ENCODE measurements at regions not wholly inside any gene's neighbourhood (a gene's known extent, or its start where the extent isn't known, plus 50 kb on each side); places are given as distances from the start of the nearest gene placed in this dataset.

GRCh38 chr7:49325571-49325970, 401.2 kb downstream of the CDC14C start:
- no peak for DNase-seq (ENCODE audit: missing footprints)
- intact Hi-C loops (cut with DNase I) = no loop called here
- no peak for ATAC-seq

- no peak for ATAC-seq
Measured at GRCh38 chr7:49327155-49327554, 402.8 kb downstream of the CDC14C start.

DNA sequence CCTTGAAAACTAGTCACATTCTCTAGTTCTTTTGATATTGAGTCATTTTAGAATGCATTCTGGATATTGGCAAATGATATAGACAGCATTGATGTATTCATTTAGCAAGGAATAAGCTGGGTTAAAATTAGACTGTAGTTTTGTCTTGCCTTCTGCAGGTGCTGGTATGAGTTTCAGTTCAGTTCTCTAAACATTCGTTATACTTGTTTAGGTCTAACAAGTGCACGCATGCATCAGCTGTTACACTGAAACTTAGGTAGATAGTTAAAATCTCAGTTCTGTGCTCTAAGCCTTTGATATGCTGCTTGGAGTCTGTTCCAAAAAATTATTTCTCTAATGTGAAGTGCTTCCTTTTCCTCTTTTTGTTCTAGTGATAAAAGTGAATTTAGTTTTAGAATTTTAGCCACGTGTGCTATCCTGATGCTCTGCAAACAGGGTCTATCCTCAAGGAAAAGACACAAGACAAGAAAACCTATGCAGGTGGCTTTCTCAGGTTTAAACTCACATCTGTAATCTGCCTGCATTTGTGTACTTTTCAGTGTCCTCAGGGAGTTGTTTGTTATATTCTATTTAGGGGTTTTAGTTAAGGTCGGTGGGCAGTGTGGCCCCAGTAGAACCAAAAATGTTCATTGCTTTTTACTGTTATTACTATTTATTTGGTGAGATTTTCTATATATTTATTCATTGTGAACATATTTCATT, 409.0 kb downstream of the CDC14C start:
- ATAC-seq = no peak
- no peak for DNase-seq (ENCODE audit: missing footprints)
- intact Hi-C loops (cut with DNase I) = no loop called here

More at GRCh38 chr7:49327155-49327554, 402.8 kb downstream of the CDC14C start:
- intact Hi-C loops (cut with DNase I) = no loop called here
- DNase-seq (ENCODE audit: missing footprints) = no peak

DNA sequence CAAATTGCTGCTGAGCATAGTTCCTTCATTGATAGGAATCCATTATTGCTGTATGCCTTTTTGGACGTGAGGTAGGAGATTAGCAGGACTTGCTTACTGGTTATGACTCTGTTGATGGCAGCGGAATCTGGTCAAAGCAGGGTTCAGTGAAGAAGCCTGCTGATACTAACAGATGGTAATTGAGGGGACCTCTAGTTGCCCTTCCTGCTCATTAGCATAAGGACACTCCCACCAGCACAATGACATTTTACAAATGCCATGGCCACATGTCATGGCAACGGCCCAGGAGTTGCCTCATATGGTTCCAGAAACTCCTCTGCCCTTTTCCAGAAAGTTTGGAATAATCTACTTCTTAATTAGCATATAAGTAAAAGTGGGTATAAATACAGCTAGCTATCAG, 417.5 kb downstream of the CDC14C start:
- intact Hi-C loops (cut with DNase I) = no loop called here

GRCh38 chr7:49344556-49344955, 420.2 kb downstream of the CDC14C start:
- ATAC-seq (no peak), DNase-seq (ENCODE audit: missing footprints) (no peak)
- intact Hi-C loops (cut with DNase I) = no loop called here

More for the DNA sequence above, 417.5 kb downstream of the CDC14C start:
- DNase-seq (ENCODE audit: missing footprints) (no peak), ATAC-seq (peak; percentile 37)

GRCh38 chr7:49346195-49346899, 422.0 kb downstream of the CDC14C start:
- DNase-seq (ENCODE audit: missing footprints) = no peak

DNA sequence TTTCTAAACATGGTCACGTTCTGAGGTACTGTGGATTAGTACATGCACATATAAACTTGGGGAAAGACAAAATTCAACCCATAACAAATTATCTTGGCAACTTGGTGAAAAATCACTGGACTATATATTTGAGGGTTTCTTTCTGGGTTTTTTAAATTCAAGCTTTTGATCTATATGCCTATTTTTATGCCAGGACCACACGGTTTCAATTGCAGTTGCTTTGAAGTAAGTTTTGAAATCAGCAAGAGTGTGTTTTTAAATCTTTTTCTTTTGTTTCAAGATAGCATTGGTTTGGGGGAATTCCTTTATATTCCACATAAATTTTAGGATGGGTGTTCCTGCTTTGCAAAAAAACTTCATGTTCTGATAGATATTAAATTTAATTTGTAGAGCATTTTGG, 406.4 kb upstream of the VWC2 start:
- ATAC-seq (no peak), DNase-seq (ENCODE audit: missing footprints) (no peak)
- intact Hi-C loops (cut with DNase I) = no loop called here

More at GRCh38 chr7:49346195-49346899, 422.0 kb downstream of the CDC14C start:
- intact Hi-C loops (cut with DNase I) = no loop called here
- ATAC-seq = peak; percentile 86

DNA sequence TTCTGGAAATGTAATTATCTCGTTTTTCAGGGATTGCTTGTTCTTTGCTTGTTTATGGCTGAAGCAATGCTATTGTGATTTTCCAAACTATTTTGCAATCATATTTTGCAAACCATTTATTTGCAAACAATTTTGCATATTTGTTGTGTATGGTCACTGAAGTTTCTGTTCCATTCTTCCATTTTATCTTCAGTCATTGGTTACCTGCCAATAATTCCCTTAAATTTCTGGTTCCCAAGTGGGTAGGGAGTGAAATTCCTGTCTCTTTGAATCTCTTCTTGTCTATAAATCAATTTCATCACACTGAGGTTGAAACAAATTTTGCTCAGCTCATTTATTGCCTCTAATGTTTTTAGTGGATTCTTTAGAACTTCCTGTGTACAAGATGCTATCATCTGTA, 401.7 kb upstream of the VWC2 start:
- intact Hi-C loops (cut with DNase I) = no loop called here
- DNase-seq (ENCODE audit: missing footprints) (no peak), ATAC-seq (no peak)

- intact Hi-C loops (cut with DNase I) = no loop called here
Measured at GRCh38 chr7:49376817-49377375, 396.5 kb upstream of the VWC2 start.

DNA sequence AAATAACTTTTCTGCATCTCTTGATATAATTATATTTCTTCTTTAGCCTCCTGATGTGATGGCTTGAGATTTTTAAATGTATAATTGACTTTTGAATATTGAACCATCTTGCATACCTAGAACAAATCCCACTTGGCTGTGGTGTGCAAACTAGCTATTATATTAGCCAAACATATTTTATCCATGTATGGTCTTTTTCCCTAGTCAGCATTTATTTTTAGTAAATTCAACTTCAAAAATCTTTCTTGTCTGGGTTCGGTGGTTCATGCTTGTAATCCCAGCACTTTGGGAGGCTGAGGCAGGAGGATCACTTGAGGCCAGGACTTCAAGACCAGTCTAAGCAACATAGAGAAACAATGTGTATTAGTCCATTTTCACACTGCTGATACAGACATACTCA, 386.6 kb upstream of the VWC2 start:
- intact Hi-C loops (cut with DNase I) = no loop called here
- no peak for ATAC-seq
- no peak for DNase-seq (ENCODE audit: missing footprints)

More at GRCh38 chr7:49376817-49377375, 396.5 kb upstream of the VWC2 start:
- DNase-seq (ENCODE audit: missing footprints) (no peak), ATAC-seq (no peak)

- DNase-seq (ENCODE audit: missing footprints) (no peak), ATAC-seq (no peak)
- intact Hi-C loops (cut with DNase I) = no loop called here
Measured at GRCh38 chr7:49389871-49390479, 383.5 kb upstream of the VWC2 start.

DNA sequence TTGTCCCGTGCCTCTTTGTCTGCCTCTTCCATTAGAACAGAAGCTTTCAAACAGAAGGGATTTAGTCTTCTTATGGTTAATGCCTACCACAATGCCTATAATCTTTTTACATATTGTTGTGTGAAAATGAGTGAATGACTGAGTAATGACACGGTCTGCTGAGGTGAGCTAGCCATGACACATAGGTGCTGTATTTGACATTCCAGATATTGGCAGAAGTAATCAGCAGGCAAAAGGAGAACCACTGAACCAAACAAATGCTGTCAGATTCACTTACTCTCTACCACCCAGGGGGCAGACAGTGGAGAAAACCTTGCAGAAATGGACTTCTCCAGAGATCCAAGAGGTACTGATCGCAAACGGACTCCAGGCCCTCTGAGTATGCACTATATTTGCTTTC, 377.2 kb upstream of the VWC2 start:
- intact Hi-C loops (cut with DNase I) = no loop called here
- no peak for ATAC-seq
- no peak for DNase-seq (ENCODE audit: missing footprints)

- ATAC-seq (no peak), DNase-seq (ENCODE audit: missing footprints) (no peak)
- intact Hi-C loops (cut with DNase I) = no loop called here
Measured at GRCh38 chr7:49397750-49398149, 375.7 kb upstream of the VWC2 start.

DNA sequence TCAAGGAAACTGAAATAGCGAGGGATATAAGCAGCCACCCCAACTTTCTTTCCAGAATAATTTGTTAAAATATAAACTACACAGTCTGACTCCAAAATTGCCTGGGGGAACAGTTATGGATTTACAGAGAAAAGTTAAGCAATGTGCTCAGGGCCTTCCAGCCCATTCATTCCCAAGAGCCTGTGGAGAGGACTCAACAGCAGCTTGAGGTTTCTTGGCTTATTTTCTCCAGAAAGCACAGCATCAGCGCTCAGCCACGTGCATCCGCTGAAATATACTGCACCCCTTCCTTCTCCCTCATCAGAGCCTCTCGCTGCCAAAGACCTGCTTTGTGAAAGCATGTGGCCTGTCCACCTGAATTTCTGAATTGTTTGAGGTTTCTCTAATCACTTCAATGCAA, 375.2 kb upstream of the VWC2 start:
- intact Hi-C loops (cut with DNase I) = no loop called here
- peak; percentile 90 for ATAC-seq
- no peak for DNase-seq (ENCODE audit: missing footprints)

- no peak for DNase-seq (ENCODE audit: missing footprints)
- intact Hi-C loops (cut with DNase I) = no loop called here
- peak; percentile 72 for ATAC-seq
Measured at GRCh38 chr7:49398746-49399145, 374.7 kb upstream of the VWC2 start.

DNA sequence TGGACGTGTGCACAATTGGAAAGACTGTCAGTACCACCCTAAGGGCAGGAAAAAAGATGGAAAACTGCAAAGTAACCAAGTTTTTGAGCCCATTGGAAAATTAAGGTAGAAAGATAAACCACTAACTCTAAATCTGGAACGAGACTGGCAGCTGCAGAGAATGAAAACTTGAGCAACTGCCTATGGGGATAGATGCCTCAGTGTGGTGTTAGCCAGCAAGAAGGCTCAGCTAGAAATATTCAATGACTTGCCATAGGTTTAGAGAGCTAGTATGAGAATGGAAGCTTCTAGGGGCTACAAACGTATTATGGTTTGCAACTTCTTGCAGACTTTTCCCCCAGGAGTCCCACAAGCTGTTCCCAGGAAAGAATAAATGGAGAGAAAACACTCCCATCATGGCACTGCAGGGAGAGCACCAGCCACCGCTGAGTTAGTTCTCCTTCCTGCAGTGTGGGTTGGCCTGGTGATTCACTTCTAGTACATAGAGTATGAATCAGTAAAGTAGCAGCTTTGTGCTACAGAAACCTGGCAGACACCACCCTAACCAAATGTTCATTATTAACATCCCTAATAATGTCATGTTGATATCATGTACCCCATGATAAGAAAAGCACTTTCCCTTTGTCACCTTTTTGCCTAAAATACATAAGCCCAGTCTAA, 372.4 kb upstream of the VWC2 start:
- intact Hi-C loops (cut with DNase I) = no loop called here
- ATAC-seq (no peak), DNase-seq (ENCODE audit: missing footprints) (no peak)

GRCh38 chr7:49403844-49404243, 369.6 kb upstream of the VWC2 start:
- DNase-seq (ENCODE audit: missing footprints) = no peak

DNA sequence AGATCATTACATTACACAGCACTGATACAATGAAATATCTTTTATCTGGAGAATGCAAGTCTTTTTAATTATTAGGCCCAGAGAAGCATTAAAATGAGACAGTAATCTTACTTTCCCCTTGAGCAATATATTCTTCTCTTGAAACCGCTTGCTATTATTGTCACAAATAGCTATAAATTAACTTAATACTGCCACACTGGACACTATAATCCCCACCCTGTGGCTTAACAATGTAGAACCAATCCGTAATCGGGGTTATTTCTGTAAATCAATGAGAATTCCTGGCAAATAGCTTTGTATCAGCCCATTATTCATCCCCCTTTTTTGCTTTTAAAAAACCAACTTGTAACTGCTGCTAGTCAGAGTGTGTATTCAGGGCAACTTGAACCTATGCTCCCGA, 366.2 kb upstream of the VWC2 start:
- ATAC-seq = no peak
- DNase-seq (ENCODE audit: missing footprints) = no peak
- intact Hi-C loops (cut with DNase I) = no loop called here

More at GRCh38 chr7:49403844-49404243, 369.6 kb upstream of the VWC2 start:
- no peak for ATAC-seq
- intact Hi-C loops (cut with DNase I) = no loop called here

GRCh38 chr7:49417034-49417433, 356.4 kb upstream of the VWC2 start:
- ATAC-seq = no peak
- intact Hi-C loops (cut with DNase I) = no loop called here

More at GRCh38 chr7:49417034-49417433, 356.4 kb upstream of the VWC2 start:
- no peak for DNase-seq (ENCODE audit: missing footprints)

Measured in Right ventricle myocardium inferior (tissue), 1 donor.